ENCODE measurements at regions not wholly inside any gene's neighbourhood (a gene's known extent, or its start where the extent isn't known, plus 50 kb on each side); places are given as distances from the start of the nearest gene placed in this dataset.

GRCh38 chr5:9977070-9977469, 272.6 kb downstream of the ATPSCKMT start:
- no CpG with 5 or more reads among the region's 2 CpGs for WGBS (ENCODE audit: insufficient coverage)
- Histone ChIP-seq H3K36me3 (replicated peaks in 1 of 2; ENCODE audit: control insufficient read depth in 1 of 2, insufficient read depth in 2 of 2, low read length in 2 of 2) (no peaks in the 10 kb centered on the region), H3K4me2 (replicated peaks; ENCODE audit: extremely low read depth, low read length, poor library complexity, severe bottlenecking) (no peak overlapping the region), H4K20me1 (ENCODE audit: insufficient read depth, low read length) (no peaks in the 10 kb centered on the region), H3K9ac (ENCODE audit: insufficient read depth, low read length, poor library complexity, severe bottlenecking) (no peak overlapping the region), H3K4me1 (ENCODE audit: control insufficient read depth in 1 of 2, insufficient read depth in 2 of 2, low read length in 2 of 2) (no peaks in the 10 kb centered on the region), H2AFZ (ENCODE audit: insufficient read depth, low read depth, low read length, poor library complexity, severe bottlenecking) (no peak overlapping the region), H3K27ac (ENCODE audit: low read depth in 1 of 2, low read length in 2 of 2) (no peak overlapping the region), H3K27me3 (ENCODE audit: control insufficient read depth in 2 of 2, insufficient read depth in 2 of 2, low read length in 2 of 2) (no peaks in the 10 kb centered on the region), H3K9me3 (replicated peaks in 1 of 2; ENCODE audit: control insufficient read depth in 1 of 2, insufficient read depth in 1 of 2, low read length in 2 of 2) (peaks cover 2 to 4% of the 10 kb centered on the region in 2 donors), H3K79me2 (ENCODE audit: insufficient read depth, low read length) (no peaks in the 10 kb centered on the region), H3K4me3 (replicated peaks in 1 of 3; ENCODE audit: low read depth in 2 of 3, low read length in 3 of 3) (no peak overlapping the region)
- no peaks in the 10 kb centered on the region for H3K4me1 Mint-ChIP-seq
- H3K9me3 Mint-ChIP-seq = peaks cover 1 to 12% (median 3%) of the 10 kb centered on the region in 7 donors
- no peaks in the 10 kb centered on the region for H3K27me3 Mint-ChIP-seq (ENCODE audit: low read depth in 3 of 3)
- TF ChIP-seq CTCF (IDR thresholded peaks at IDR 0.05) = no peak
- no peak overlapping the region for H3K27ac Mint-ChIP-seq
- intact Hi-C loops (cut with micrococcal nuclease) = no loop called here
- H3K36me3 Mint-ChIP-seq = no peaks in the 10 kb centered on the region
- no peak for DNase-seq
- H3K4me3 Mint-ChIP-seq = no peak overlapping the region

GRCh38 chr5:9976621-9977020, 273.1 kb downstream of the ATPSCKMT start:
- Histone ChIP-seq H3K9ac (ENCODE audit: insufficient read depth, low read length, poor library complexity, severe bottlenecking) (no peak overlapping the region), H3K4me3 (replicated peaks in 1 of 3; ENCODE audit: low read depth in 2 of 3, low read length in 3 of 3) (no peak overlapping the region), H3K4me1 (ENCODE audit: control insufficient read depth in 1 of 2, insufficient read depth in 2 of 2, low read length in 2 of 2) (no peaks in the 10 kb centered on the region), H2AFZ (ENCODE audit: insufficient read depth, low read depth, low read length, poor library complexity, severe bottlenecking) (no peak overlapping the region), H4K20me1 (ENCODE audit: insufficient read depth, low read length) (no peaks in the 10 kb centered on the region), H3K36me3 (replicated peaks in 1 of 2; ENCODE audit: control insufficient read depth in 1 of 2, insufficient read depth in 2 of 2, low read length in 2 of 2) (no peaks in the 10 kb centered on the region), H3K4me2 (replicated peaks; ENCODE audit: extremely low read depth, low read length, poor library complexity, severe bottlenecking) (no peak overlapping the region), H3K79me2 (ENCODE audit: insufficient read depth, low read length) (no peaks in the 10 kb centered on the region), H3K27ac (ENCODE audit: low read depth in 1 of 2, low read length in 2 of 2) (no peak overlapping the region), H3K9me3 (replicated peaks in 1 of 2; ENCODE audit: control insufficient read depth in 1 of 2, insufficient read depth in 1 of 2, low read length in 2 of 2) (peaks cover 4 to 6% of the 10 kb centered on the region in 2 donors), H3K27me3 (ENCODE audit: control insufficient read depth in 2 of 2, insufficient read depth in 2 of 2, low read length in 2 of 2) (no peaks in the 10 kb centered on the region)
- intact Hi-C loops (cut with micrococcal nuclease) = no loop called here
- 100% methylated on average over 1 of the region's 3 CpGs for WGBS (ENCODE audit: insufficient coverage)
- H3K27ac Mint-ChIP-seq = no peak overlapping the region
- H3K27me3 Mint-ChIP-seq (ENCODE audit: low read depth in 3 of 3) = no peaks in the 10 kb centered on the region
- peaks cover 0 to 14% (median 2%) of the 10 kb centered on the region in 7 donors for H3K9me3 Mint-ChIP-seq
- DNase-seq = no peak
- no peaks in the 10 kb centered on the region for H3K36me3 Mint-ChIP-seq
- H3K4me3 Mint-ChIP-seq = no peak overlapping the region
- H3K4me1 Mint-ChIP-seq = no peaks in the 10 kb centered on the region
- no peak for TF ChIP-seq CTCF (IDR thresholded peaks at IDR 0.05)
